ENCODE measurements at regions not wholly inside any gene's neighbourhood (a gene's known extent, or its start where the extent isn't known, plus 50 kb on each side); places are given as distances from the start of the nearest gene placed in this dataset.

- no peak for TF ChIP-seq CTCF (IDR thresholded peaks at IDR 0.05; ENCODE audit: low read length)
- no peak for TF ChIP-seq EZH2 (IDR thresholded peaks at IDR 0.05; ENCODE audit: borderline replicate concordance, low read length)
Observed at GRCh38 chr5:2249442-2249841, 366.7 kb upstream of the IRX4 start.

All from OCI-LY1 (cell line).